WTC11 (cell line): ENCODE measurements at regions not wholly inside any gene's neighbourhood (a gene's known extent, or its start where the extent isn't known, plus 50 kb on each side); places are given as distances from the start of the nearest gene placed in this dataset.
"Not testable (repeated sequence)": the region's sequence is repeated elsewhere in the genome, so short reads cannot be mapped to it uniquely, and the experiment has no call there.

Source experiments
- ATAC-seq: fragments of 200-7000 bp; cut with Tn5 transposase; 2 replicates; pipeline ENCODE4 v1.10.0; 2021; ENCODE audit warnings: mild to moderate bottlenecking, moderate library complexity
- CTCF ChIA-PET: fragments of 300-600 bp; sonication (Branson Sonifier 250); formaldehyde crosslinking; loops from one replicate; lab custom pipeline; 2021; ENCODE audit warnings: antibody characterized with exemption; lab: Charles Lee
- POLR2A ChIA-PET: fragments of 350-600 bp; sonication (Branson Sonifier 250); formaldehyde crosslinking; loops from one replicate; lab custom pipeline; 2021; ENCODE audit warnings: antibody characterized with exemption; lab: Charles Lee
- DNase-seq: peaks from one replicate; pipeline ENCODE4 v3.0.0; 2021; ENCODE audit warnings: low spot score
- H3K27ac Mint-ChIP-seq: 2 replicates; pipeline ENCODE4 v1.8.0; 2021; ENCODE audit warnings: mixed read lengths
- H3K27me3 Mint-ChIP-seq: 2 replicates; pipeline ENCODE4 v1.8.0; 2021; ENCODE audit warnings: low read depth, mild to moderate bottlenecking, moderate library complexity, mixed read lengths
- H3K36me3 Mint-ChIP-seq: 2 replicates; pipeline ENCODE4 v1.8.0; 2021; ENCODE audit warnings: mixed read lengths
- H3K4me1 Mint-ChIP-seq: 2 replicates; pipeline ENCODE4 v1.8.0; 2022; ENCODE audit warnings: mixed read lengths
- H3K4me3 Mint-ChIP-seq: 2 replicates; pipeline ENCODE4 v1.8.0; 2021; ENCODE audit warnings: mild to moderate bottlenecking, moderate library complexity, mixed read lengths
- H3K9me3 Mint-ChIP-seq: 2 replicates; pipeline ENCODE4 v1.8.0; 2021; ENCODE audit warnings: mixed read lengths
- NFYB ChIP-seq: sonication (generic); formaldehyde crosslinking; conservative IDR thresholded peaks from 2 replicates; pipeline ENCODE4 v1.8.0; 2022; ENCODE audit warnings: low read depth, missing genetic modification reagents
- NR2C2 ChIP-seq: sonication (generic); formaldehyde crosslinking; IDR thresholded peaks from 2 replicates; pipeline ENCODE4 v1.8.0; 2022; ENCODE audit warnings: mild to moderate bottlenecking, missing genetic modification reagents
- NR3C1 ChIP-seq: sonication (generic); formaldehyde crosslinking; conservative IDR thresholded peaks from 2 replicates; pipeline ENCODE4 v1.8.1; 2023; ENCODE audit warnings: low read depth, mild to moderate bottlenecking, missing genetic modification reagents
- SOX15 ChIP-seq: fragments of 250-450 bp; sonication (Bioruptor Pico); IDR thresholded peaks from 2 replicates; pipeline ENCODE4 v1.9.0; 2021; ENCODE audit warnings: mild to moderate bottlenecking
- SP1 ChIP-seq: sonication (generic); formaldehyde crosslinking; conservative IDR thresholded peaks from 2 replicates; pipeline ENCODE4 v1.8.1; 2022; ENCODE audit warnings: missing genetic modification reagents
- ZNF138 ChIP-seq: sonication (generic); formaldehyde crosslinking; conservative IDR thresholded peaks from 2 replicates; pipeline ENCODE4 v1.8.1; 2022; ENCODE audit warnings: mild to moderate bottlenecking, moderate library complexity, missing genetic modification reagents
- ZNF232 ChIP-seq: sonication (generic); formaldehyde crosslinking; IDR thresholded peaks from 2 replicates; pipeline ENCODE4 v1.8.0; 2022; ENCODE audit warnings: mild to moderate bottlenecking, missing genetic modification reagents
- ZNF317 ChIP-seq: sonication (generic); formaldehyde crosslinking; IDR thresholded peaks from 2 replicates; pipeline ENCODE4 v1.8.1; 2023; ENCODE audit warnings: low read depth, mild to moderate bottlenecking, moderate library complexity, missing genetic modification reagents, borderline replicate concordance
- ZNF396 ChIP-seq: fragments of 250-450 bp; sonication (Bioruptor Pico); IDR thresholded peaks from 2 replicates; pipeline ENCODE4 v1.8.0; 2021; ENCODE audit warnings: mild to moderate bottlenecking, moderate library complexity, borderline replicate concordance
- ZNF416 ChIP-seq: fragments of 250-450 bp; sonication (Bioruptor Pico); IDR thresholded peaks from 2 replicates; pipeline ENCODE4 v1.9.0; 2021; ENCODE audit warnings: mild to moderate bottlenecking, inconsistent platforms
- ZNF423 ChIP-seq: fragments of 250-450 bp; sonication (Bioruptor Pico); IDR thresholded peaks from 2 replicates; pipeline ENCODE4 v2.1.2; 2022; ENCODE audit warnings: mild to moderate bottlenecking, moderate library complexity
- TF ChIP-seq, protein P1 (sequence below): sonication (generic); formaldehyde crosslinking; IDR thresholded peaks from 2 replicates; pipeline ENCODE4 v1.8.0; 2023; ENCODE audit warnings: missing genetic modification reagents
- TF ChIP-seq, protein P2 (sequence below): sonication (generic); formaldehyde crosslinking; IDR thresholded peaks from 2 replicates; pipeline ENCODE4 v1.8.0; 2022; ENCODE audit warnings: mild to moderate bottlenecking, missing genetic modification reagents
- TF ChIP-seq, protein P3 (sequence below): fragments of 250-450 bp; sonication (Bioruptor Pico); IDR thresholded peaks from 2 replicates; pipeline ENCODE4 v2.1.2; 2022; ENCODE audit warnings: mild to moderate bottlenecking, moderate library complexity
- TF ChIP-seq, protein P4 (sequence below): fragments of 250-450 bp; sonication (Bioruptor Pico); IDR thresholded peaks from 2 replicates; pipeline ENCODE4 v1.9.0; 2021; ENCODE audit warnings: moderate library complexity, mild to moderate bottlenecking, inconsistent platforms, borderline replicate concordance
- TF ChIP-seq, protein P5 (sequence below): sonication (generic); formaldehyde crosslinking; IDR thresholded peaks from 2 replicates; pipeline ENCODE4 v1.8.0; 2022; ENCODE audit warnings: mild to moderate bottlenecking, missing genetic modification reagents
- TF ChIP-seq, protein P6 (sequence below): sonication (generic); formaldehyde crosslinking; IDR thresholded peaks from 2 replicates; pipeline ENCODE4 v1.8.1; 2023; ENCODE audit warnings: mild to moderate bottlenecking, missing genetic modification reagents, borderline replicate concordance
- TF ChIP-seq, protein P7 (sequence below): sonication (generic); formaldehyde crosslinking; IDR thresholded peaks from 2 replicates; pipeline ENCODE4 v1.8.1; 2022; ENCODE audit warnings: missing genetic modification reagents, borderline replicate concordance
- TF ChIP-seq, protein P8 (sequence below): fragments of 250-450 bp; sonication (Bioruptor Pico); IDR thresholded peaks from 2 replicates; pipeline ENCODE4 v1.9.0; 2021; ENCODE audit warnings: mild to moderate bottlenecking

DNA sequence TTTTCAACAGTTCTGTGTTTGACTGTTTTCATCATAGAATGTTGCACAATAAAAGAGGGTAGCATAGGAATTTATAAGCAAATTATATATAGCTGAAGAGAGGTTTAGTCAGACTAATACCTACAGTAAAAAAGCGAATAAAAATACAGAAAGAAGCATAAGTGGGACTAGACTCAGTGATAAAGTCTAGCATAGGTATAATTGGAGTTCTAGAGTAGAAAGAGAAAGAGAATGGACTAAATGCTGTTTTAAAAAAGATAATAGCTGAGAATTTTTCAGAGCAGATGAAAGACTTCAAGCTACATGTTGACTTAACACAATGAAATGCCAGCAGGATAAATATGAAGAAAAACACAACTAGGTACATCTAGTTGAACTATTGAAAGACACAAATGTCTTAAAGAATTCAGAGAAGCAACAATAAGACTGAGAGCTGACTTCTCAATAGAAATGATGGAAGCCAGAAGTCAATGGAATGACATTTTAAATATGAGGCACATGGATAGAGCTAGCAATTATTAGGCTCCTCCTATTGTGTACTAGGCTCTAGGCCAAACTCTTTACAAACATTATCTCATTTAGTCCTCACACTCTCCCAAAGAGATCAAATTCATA is 573.9 kb downstream of the ZNF608 start (continued):
- TF ChIP-seq, protein P1, sequence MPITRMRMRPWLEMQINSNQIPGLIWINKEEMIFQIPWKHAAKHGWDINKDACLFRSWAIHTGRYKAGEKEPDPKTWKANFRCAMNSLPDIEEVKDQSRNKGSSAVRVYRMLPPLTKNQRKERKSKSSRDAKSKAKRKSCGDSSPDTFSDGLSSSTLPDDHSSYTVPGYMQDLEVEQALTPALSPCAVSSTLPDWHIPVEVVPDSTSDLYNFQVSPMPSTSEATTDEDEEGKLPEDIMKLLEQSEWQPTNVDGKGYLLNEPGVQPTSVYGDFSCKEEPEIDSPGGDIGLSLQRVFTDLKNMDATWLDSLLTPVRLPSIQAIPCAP (CRISPR knock-in tag), result no peak
- TF ChIP-seq ZNF317 (CRISPR knock-in tag) (peak; percentile 93), ZNF416 (CRISPR knock-in tag) (no peak)

DNA sequence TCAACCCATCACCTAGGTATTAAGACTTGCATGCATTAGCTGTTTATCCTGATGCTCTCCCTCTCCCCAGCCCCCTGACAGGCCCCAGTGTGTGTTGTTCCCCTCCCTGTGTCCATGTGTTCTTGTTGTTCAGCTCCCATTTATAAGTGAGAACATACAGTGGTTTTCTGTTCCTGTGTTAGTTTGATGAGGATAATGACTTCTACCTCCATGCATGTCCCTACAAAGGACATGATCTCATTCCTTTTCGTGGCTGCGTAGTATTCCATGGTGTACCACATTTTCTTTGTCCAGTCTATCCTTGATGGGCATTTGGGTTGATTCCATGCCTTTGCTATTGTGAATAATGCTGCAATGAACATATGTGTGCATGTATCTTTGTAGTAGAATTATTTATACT is 578.3 kb downstream of the ZNF608 start:
- H3K4me1 Mint-ChIP-seq, CTCF ChIA-PET, POLR2A ChIA-PET, H3K4me3 Mint-ChIP-seq, ATAC-seq, DNase-seq, H3K27me3 Mint-ChIP-seq, H3K27ac Mint-ChIP-seq: not testable (repeated sequence)
- H3K9me3 Mint-ChIP-seq, result peaks cover 38% of the 10 kb centered on the region
- peaks cover 28% of the 10 kb centered on the region for H3K36me3 Mint-ChIP-seq

DNA sequence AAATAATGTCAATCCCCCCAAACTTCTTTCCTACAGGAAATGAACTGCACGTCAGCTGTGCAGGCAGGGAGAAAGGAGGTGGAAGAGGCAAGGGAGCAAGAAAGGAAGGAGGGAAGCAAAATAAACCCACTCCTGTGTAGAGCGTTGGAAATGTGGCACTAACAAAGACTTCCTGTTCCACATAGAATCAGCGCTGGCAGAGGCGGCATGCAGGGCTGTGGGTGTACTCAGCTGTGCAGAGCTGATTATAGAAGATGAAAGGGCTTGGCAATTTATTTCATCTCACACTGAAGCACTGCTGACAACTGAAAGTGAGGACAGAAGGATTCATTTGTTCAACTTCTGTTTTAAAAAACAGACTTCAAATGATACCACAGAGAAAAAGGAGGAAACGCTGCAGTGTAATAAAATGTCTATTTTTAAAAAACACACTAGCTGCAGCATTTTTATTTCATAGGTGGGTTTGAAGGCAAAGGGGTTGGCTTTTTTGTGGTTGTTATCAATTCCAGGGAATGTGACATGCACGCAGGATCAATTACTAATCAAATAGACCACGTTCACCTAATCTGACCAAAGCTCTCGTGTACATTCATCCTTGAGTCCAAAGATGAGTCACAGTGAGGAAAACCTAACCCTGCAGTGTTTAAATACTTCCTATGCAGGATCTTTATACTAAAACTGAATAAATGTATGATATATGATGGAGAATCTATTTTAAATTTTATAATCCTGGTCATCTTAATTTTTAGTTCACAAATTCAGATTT is 583.5 kb downstream of the ZNF608 start:
- TF ChIP-seq ZNF232 (CRISPR knock-in tag) (no peak), SP1 (CRISPR knock-in tag) (no peak), NR2C2 (CRISPR knock-in tag) (no peak), NFYB (CRISPR knock-in tag) (no peak), ZNF396 (CRISPR knock-in tag) (no peak), NR3C1 (CRISPR knock-in tag) (no peak), ZNF138 (CRISPR knock-in tag) (no peak), ZNF423 (CRISPR knock-in tag) (no peak), SOX15 (CRISPR knock-in tag) (no peak)
- TF ChIP-seq, protein P2, sequence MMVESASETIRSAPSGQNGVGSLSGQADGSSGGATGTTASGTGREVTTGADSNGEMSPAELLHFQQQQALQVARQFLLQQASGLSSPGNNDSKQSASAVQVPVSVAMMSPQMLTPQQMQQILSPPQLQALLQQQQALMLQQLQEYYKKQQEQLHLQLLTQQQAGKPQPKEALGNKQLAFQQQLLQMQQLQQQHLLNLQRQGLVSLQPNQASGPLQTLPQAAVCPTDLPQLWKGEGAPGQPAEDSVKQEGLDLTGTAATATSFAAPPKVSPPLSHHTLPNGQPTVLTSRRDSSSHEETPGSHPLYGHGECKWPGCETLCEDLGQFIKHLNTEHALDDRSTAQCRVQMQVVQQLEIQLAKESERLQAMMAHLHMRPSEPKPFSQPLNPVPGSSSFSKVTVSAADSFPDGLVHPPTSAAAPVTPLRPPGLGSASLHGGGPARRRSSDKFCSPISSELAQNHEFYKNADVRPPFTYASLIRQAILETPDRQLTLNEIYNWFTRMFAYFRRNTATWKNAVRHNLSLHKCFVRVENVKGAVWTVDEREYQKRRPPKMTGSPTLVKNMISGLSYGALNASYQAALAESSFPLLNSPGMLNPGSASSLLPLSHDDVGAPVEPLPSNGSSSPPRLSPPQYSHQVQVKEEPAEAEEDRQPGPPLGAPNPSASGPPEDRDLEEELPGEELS, result no peak
- TF ChIP-seq, protein P3, sequence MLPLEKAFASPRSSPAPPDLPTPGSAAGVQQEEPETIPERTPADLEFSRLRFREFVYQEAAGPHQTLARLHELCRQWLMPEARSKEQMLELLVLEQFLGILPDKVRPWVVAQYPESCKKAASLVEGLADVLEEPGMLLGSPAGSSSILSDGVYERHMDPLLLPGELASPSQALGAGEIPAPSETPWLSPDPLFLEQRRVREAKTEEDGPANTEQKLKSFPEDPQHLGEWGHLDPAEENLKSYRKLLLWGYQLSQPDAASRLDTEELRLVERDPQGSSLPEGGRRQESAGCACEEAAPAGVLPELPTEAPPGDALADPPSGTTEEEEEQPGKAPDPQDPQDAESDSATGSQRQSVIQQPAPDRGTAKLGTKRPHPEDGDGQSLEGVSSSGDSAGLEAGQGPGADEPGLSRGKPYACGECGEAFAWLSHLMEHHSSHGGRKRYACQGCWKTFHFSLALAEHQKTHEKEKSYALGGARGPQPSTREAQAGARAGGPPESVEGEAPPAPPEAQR (CRISPR knock-in tag), result no peak
- TF ChIP-seq, protein P4, sequence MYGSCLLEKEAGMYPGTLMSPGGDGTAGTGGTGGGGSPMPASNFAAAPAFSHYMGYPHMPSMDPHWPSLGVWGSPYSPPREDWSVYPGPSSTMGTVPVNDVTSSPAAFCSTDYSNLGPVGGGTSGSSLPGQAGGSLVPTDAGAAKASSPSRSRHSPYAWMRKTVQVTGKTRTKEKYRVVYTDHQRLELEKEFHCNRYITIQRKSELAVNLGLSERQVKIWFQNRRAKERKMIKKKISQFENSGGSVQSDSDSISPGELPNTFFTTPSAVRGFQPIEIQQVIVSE, result no peak
- TF ChIP-seq, protein P5, sequence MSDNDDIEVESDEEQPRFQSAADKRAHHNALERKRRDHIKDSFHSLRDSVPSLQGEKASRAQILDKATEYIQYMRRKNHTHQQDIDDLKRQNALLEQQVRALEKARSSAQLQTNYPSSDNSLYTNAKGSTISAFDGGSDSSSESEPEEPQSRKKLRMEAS, result no peak
- TF ChIP-seq, protein P6, sequence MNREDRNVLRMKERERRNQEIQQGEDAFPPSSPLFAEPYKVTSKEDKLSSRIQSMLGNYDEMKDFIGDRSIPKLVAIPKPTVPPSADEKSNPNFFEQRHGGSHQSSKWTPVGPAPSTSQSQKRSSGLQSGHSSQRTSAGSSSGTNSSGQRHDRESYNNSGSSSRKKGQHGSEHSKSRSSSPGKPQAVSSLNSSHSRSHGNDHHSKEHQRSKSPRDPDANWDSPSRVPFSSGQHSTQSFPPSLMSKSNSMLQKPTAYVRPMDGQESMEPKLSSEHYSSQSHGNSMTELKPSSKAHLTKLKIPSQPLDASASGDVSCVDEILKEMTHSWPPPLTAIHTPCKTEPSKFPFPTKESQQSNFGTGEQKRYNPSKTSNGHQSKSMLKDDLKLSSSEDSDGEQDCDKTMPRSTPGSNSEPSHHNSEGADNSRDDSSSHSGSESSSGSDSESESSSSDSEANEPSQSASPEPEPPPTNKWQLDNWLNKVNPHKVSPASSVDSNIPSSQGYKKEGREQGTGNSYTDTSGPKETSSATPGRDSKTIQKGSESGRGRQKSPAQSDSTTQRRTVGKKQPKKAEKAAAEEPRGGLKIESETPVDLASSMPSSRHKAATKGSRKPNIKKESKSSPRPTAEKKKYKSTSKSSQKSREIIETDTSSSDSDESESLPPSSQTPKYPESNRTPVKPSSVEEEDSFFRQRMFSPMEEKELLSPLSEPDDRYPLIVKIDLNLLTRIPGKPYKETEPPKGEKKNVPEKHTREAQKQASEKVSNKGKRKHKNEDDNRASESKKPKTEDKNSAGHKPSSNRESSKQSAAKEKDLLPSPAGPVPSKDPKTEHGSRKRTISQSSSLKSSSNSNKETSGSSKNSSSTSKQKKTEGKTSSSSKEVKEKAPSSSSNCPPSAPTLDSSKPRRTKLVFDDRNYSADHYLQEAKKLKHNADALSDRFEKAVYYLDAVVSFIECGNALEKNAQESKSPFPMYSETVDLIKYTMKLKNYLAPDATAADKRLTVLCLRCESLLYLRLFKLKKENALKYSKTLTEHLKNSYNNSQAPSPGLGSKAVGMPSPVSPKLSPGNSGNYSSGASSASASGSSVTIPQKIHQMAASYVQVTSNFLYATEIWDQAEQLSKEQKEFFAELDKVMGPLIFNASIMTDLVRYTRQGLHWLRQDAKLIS, result no peak
- TF ChIP-seq, protein P7, sequence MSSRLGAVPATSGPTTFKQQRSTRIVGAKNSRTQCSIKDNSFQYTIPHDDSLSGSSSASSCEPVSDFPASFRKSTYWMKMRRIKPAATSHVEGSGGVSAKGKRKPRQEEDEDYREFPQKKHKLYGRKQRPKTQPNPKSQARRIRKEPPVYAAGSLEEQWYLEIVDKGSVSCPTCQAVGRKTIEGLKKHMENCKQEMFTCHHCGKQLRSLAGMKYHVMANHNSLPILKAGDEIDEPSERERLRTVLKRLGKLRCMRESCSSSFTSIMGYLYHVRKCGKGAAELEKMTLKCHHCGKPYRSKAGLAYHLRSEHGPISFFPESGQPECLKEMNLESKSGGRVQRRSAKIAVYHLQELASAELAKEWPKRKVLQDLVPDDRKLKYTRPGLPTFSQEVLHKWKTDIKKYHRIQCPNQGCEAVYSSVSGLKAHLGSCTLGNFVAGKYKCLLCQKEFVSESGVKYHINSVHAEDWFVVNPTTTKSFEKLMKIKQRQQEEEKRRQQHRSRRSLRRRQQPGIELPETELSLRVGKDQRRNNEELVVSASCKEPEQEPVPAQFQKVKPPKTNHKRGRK (CRISPR knock-in tag), result no peak
- TF ChIP-seq, protein P8, sequence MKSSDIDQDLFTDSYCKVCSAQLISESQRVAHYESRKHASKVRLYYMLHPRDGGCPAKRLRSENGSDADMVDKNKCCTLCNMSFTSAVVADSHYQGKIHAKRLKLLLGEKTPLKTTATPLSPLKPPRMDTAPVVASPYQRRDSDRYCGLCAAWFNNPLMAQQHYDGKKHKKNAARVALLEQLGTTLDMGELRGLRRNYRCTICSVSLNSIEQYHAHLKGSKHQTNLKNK (CRISPR knock-in tag), result no peak
- Mint-ChIP-seq H3K4me3 (no peak overlapping the region), H3K27me3 (no peaks in the 10 kb centered on the region), H3K27ac (no peak overlapping the region; the same call in 1 of the 2 replicates), H3K9me3 (peaks cover 7% of the 10 kb centered on the region), H3K4me1 (no peaks in the 10 kb centered on the region; the same call in 1 of the 2 replicates), H3K36me3 (peaks cover 3% of the 10 kb centered on the region; the same call in 1 of the 2 replicates)
- DNase-seq, result no peak
- ChIA-PET CTCF (no interaction called here), POLR2A (no interaction called here)
- ATAC-seq, result no peak
